Adipocyte (in vitro differentiated cells): ENCODE measurements at regions not wholly inside any gene's neighbourhood (a gene's known extent, or its start where the extent isn't known, plus 50 kb on each side); places are given as distances from the start of the nearest gene placed in this dataset.
"Not testable (repeated sequence)": the region's sequence is repeated elsewhere in the genome, so short reads cannot be mapped to it uniquely, and the experiment has no call there.

Experiments used
- DNase-seq: peaks from one replicate; pipeline ENCODE4 v3.0.0-alpha.2; 2015; ENCODE audit warnings: low read depth
- H3K27me3 ChIP-seq: replicated peaks from 2 replicates; pipeline ENCODE4 v1.7.0; 2013; ENCODE audit warnings: mild to moderate bottlenecking, low read length, moderate library complexity; ENCODE audit not compliant: control insufficient read depth, insufficient read depth
- H3K36me3 ChIP-seq: 2 replicates; pipeline ENCODE4 v1.7.0; 2013; ENCODE audit warnings: low read length, mild to moderate bottlenecking, moderate library complexity; ENCODE audit not compliant: control insufficient read depth, insufficient read depth, severe bottlenecking
- H3K4me1 ChIP-seq: 2 replicates; pipeline ENCODE4 v1.7.0; 2013; ENCODE audit warnings: mild to moderate bottlenecking, low read length, moderate library complexity; ENCODE audit not compliant: control insufficient read depth, insufficient read depth
- H3K4me3 ChIP-seq: 2 replicates; pipeline ENCODE4 v1.7.0; 2013; ENCODE audit warnings: mild to moderate bottlenecking, low read length, moderate library complexity
- H3K9ac ChIP-seq: 2 replicates; pipeline ENCODE4 v1.7.0; 2013; ENCODE audit warnings: mild to moderate bottlenecking, low read length, moderate library complexity
- H3K9me3 ChIP-seq: 2 replicates; pipeline ENCODE4 v1.7.0; 2013; ENCODE audit warnings: mild to moderate bottlenecking, low read length, moderate library complexity; ENCODE audit not compliant: control insufficient read depth

GRCh38 chr11:67940440-67940839 lies 63.5 kb downstream of the UNC93B1 start:
- H3K4me3 ChIP-seq: not testable (repeated sequence)

GRCh38 chr11:67938964-67939363 lies 64.9 kb downstream of the UNC93B1 start:
- H3K36me3 ChIP-seq, H3K4me1 ChIP-seq, H3K4me3 ChIP-seq: not testable (repeated sequence)

More at GRCh38 chr11:67940440-67940839, 63.5 kb downstream of the UNC93B1 start:
- H3K9ac ChIP-seq, H3K4me1 ChIP-seq, DNase-seq, H3K36me3 ChIP-seq, H3K27me3 ChIP-seq, H3K9me3 ChIP-seq: not testable (repeated sequence)

GRCh38 chr11:67938371-67938770 lies 65.5 kb downstream of the UNC93B1 start:
- H3K27me3 ChIP-seq, H3K9me3 ChIP-seq, H3K4me3 ChIP-seq, H3K9ac ChIP-seq, DNase-seq, H3K4me1 ChIP-seq, H3K36me3 ChIP-seq: not testable (repeated sequence)

More at GRCh38 chr11:67938964-67939363, 64.9 kb downstream of the UNC93B1 start:
- not testable (repeated sequence) for H3K9ac ChIP-seq, H3K9me3 ChIP-seq, H3K27me3 ChIP-seq, DNase-seq

DNA sequence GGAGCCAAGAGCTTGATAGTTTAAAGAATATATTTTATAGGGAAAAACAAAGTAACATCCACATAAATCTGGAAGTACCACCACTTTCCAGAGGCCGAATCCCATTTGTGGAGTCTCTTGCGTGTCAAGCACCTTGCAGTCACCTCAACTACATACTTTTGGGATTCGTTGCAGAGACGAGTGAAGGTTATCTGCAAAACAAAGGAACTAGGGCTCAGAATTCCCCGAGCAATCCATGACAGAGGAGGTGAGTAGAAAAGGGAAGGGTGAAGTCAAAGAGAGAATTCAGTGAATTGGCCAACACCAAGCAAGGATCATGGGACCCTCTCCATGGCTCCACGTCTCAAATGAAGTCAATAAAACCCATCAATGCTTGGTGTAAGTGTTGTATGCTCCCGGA lies 80.3 kb downstream of the UNC93B1 start:
- not testable (repeated sequence) for H3K4me3 ChIP-seq, H3K9ac ChIP-seq, DNase-seq, H3K9me3 ChIP-seq, H3K36me3 ChIP-seq, H3K4me1 ChIP-seq, H3K27me3 ChIP-seq

DNA sequence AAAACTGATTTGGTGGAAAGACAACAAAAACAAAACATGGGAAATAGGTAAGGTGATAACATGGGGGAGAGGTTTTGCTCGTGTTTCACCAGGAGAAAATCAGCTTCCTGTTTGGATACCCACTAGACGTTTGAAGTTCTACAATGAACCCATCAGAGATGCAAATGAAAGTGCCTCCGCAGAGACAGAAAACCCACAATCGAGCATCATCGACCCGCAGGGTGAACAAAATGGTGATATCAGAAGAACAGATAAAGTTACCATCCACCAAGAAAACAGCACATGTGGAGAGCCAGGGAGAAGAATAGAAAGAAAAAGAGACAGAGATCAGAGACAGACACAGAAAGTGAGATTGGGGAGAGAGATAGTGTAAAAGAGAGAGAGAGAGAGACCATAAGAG lies 83.4 kb downstream of the UNC93B1 start:
- not testable (repeated sequence) for H3K36me3 ChIP-seq

DNA sequence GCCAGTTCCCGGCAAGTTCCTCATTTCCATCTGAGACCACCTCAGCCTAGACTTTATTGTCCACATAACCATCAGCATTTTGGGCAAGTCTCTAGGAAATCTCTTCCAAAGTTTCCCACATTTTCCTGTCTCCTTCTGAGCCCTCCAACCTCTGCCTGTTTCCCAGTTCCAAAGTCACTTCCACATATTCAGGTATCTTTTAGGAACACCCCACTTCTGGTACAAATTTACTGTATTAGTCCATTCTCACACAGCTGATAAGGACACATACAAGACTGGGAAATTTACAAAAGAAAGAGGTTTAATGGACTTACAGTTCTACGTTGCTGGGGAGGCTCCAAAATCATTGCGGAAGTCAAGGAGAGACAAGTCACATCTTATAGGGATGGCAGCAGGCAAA lies 91.7 kb downstream of the UNC93B1 start:
- H3K36me3 ChIP-seq, H3K4me1 ChIP-seq, H3K4me3 ChIP-seq, H3K9me3 ChIP-seq, H3K9ac ChIP-seq, DNase-seq, H3K27me3 ChIP-seq: not testable (repeated sequence)

More for the DNA sequence above, 83.4 kb downstream of the UNC93B1 start:
- not testable (repeated sequence) for H3K4me1 ChIP-seq, H3K4me3 ChIP-seq, DNase-seq, H3K27me3 ChIP-seq, H3K9me3 ChIP-seq, H3K9ac ChIP-seq

- not testable (repeated sequence) for H3K4me3 ChIP-seq
These were observed 92.7 kb downstream of the UNC93B1 start for GRCh38 chr11:67911211-67911610.

GRCh38 chr11:67910803-67911202 lies 93.1 kb downstream of the UNC93B1 start:
- H3K27me3 ChIP-seq, H3K9ac ChIP-seq, H3K4me1 ChIP-seq, H3K4me3 ChIP-seq, DNase-seq, H3K36me3 ChIP-seq, H3K9me3 ChIP-seq: not testable (repeated sequence)

More at GRCh38 chr11:67911211-67911610, 92.7 kb downstream of the UNC93B1 start:
- not testable (repeated sequence) for H3K9me3 ChIP-seq, H3K27me3 ChIP-seq, DNase-seq, H3K36me3 ChIP-seq, H3K4me1 ChIP-seq, H3K9ac ChIP-seq

GRCh38 chr11:67906969-67907368 lies 96.9 kb downstream of the UNC93B1 start:
- not testable (repeated sequence) for H3K27me3 ChIP-seq, DNase-seq, H3K4me1 ChIP-seq, H3K9me3 ChIP-seq, H3K4me3 ChIP-seq, H3K36me3 ChIP-seq, H3K9ac ChIP-seq

DNA sequence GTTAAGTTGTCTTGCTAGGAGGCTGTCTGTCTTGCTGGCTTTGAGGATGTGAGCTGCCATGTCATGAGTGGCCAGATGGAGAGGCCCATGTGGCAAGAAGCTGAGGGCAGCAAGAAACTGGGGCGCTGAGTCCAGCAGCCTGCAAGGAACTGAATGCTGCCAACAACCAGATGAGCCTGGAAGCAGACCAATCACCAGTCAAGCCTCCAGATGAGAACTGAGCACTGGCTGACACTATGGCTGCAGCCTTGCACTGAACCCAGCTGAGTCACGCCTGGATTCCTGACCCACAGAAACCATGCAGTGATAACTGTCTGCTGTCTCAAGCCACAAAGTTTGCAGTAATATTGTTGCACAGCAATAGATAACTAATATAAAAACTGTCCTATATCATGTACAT lies 104.4 kb downstream of the UNC93B1 start:
- H3K36me3 ChIP-seq, H3K4me1 ChIP-seq, H3K4me3 ChIP-seq, DNase-seq, H3K27me3 ChIP-seq, H3K9me3 ChIP-seq, H3K9ac ChIP-seq: not testable (repeated sequence)

DNA sequence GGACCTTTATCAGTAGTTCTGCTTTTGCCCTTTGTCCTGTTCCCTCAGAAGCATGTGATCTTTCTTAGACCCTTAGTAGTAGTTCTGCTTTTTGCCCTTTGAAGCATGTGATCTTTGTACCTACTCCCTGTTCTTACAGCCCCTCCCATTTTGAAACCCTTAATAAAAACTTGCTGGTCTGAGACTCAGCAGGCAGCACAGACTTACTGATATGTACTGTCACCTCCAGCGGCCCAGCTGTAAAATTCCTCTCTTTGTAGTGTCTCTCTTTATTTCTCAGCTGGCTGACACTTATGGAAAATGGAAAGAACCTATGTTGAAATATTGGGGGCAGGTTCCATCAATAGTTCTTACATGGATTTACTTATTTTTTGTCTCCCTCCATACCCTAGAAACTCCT lies 110.4 kb downstream of the UNC93B1 start:
- H3K27me3 ChIP-seq, H3K9ac ChIP-seq, H3K9me3 ChIP-seq, H3K36me3 ChIP-seq, H3K4me1 ChIP-seq, H3K4me3 ChIP-seq, DNase-seq: not testable (repeated sequence)

DNA sequence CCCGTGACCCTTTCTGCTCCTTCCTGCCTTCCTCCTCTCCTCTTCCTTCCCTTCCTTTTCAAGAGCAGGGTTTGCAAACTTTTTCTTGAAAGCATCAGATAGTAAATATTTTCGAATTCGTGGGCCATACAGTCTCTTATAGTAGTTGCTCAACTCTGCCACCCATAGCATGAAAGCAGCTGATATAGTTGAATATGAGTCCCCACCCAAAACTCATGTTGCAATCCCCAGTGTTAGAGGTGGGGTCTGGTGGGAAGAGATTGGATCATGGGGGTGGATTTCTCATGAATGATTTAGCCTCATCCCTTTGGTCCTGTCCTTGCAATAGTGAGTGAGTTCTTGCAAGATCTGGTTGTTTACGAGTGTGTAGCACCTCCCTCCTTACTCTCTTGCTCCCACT lies 114.3 kb downstream of the UNC93B1 start:
- not testable (repeated sequence) for H3K9ac ChIP-seq, DNase-seq, H3K4me1 ChIP-seq, H3K4me3 ChIP-seq, H3K36me3 ChIP-seq, H3K9me3 ChIP-seq
- H3K27me3 ChIP-seq: peaks cover 17% of the 10 kb centered on the region
